GM18909 (cell line): ENCODE measurements at regions not wholly inside any gene's neighbourhood (a gene's known extent, or its start where the extent isn't known, plus 50 kb on each side); places are given as distances from the start of the nearest gene placed in this dataset.
A peak's percentile ranks its signal among the peaks of the same experiment; 100 is the strongest.

ENCODE experiments used
- ATAC-seq: cut with Tn5 transposase; IDR thresholded peaks from one replicate; pipeline ENCODE4 v1.9.1; 2021; ENCODE audit warnings: mild to moderate bottlenecking; ENCODE audit not compliant: unreplicated experiment, poor library complexity

DNA sequence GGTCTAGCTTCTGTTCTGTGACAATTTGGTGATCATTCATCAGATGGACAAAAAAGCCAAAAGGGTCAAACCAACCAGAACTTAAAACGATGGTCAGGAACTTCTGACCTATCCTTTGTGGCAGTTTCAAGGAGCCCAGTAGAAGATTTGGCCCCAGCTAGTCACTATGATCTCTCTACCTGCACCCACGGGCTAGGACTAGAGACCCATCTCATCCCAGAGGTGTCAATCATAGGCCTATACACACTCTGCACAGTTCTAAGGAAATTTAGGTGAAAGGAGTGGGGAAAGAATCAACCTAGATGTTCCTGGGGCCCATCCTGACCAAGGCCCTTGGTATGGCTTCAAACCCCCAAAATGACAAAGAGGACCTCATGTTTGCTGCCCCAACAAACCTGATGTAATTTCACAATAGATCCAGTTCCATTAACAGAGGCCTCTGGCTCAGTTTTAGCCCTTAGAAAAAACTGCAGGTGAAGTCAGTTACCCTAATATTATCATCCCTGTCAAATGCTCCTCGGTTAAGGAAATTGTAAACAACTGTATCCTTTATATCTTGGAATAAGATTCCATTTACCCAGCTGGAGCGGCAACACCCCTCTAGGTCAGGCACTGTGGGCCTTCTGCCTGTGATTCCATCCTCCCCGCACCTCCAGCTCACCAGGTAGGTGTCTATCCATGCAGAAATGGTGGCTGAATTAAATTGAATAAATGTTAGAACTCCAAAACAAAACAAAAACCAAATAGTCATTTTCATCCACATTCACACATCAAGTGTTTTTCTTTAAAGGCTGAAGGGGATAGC lies 138.7 kb downstream of the ENC1 start:
- ATAC-seq = no peak

DNA sequence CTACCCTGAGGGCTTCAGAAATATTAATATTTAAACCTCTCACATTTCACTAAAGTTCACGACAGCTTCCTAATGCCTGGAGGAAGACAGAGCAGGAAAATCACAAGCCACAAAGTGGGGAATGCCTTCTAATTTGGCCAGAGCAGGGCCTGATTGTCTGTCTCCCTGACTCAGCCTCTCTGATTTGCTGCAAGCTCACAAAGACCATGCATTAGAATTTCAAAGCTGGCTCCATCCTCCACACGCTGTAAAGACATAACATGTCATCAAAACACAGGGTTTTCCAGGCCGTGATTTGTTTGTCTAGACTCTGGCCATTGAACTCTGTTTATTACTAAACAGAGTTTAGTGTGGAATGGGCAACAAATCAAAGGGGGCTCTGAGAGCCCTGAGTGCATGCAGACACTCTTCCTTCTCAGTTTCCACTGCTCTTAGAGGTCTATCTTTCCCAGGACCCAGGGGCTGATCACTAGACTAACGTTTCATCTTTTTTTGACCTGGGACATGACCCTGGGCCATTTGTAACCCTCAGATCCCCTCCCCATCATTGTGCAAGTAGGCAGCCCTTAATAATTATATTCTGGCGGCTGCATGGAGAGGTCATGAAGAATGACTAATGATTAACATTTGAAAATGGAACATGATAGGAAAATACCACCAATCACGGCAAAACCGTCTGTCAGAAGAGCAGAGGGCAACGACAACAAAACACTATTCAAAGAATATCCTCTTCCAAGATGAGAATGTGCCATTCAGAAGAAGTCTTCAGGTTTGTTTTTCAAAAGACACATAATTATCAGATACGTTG lies 140.2 kb downstream of the ENC1 start:
- ATAC-seq = no peak

DNA sequence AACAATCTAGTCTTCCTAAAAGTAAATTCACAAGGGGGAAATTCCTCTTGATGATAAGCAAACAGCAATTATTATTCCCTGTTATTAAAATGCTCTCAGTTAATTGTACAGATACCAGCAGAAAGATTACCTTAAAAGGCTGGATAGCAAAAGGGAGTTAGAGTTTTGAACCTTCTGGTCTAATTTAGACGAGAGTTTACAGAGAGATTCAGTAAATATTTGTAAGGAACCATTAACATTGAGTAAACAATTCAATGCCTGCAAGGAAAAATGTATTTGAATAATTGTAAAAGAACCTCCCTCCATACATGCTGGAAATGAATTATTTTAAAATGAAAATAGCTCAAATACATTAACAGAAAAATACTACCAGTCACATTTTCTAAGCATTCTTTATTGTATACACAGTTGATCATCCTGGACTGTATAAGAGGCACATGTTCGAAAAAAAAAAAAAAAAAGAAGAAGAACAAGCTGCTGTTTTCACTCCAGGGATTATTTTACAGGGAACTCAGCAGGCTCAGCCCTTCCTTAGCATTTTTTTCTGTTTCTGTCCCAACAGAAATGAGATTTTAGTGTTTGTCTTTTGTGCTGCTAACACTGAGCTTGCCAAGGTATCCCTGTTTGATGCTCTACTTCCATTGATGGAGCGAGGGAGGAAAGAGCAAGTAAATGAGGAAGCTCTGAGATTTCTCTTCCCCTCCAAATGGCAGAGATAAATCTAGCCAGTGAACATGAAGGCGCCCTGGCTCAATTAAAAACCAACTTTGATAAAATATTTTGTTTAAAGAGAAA lies 141.1 kb downstream of the ENC1 start:
- ATAC-seq = no peak

DNA sequence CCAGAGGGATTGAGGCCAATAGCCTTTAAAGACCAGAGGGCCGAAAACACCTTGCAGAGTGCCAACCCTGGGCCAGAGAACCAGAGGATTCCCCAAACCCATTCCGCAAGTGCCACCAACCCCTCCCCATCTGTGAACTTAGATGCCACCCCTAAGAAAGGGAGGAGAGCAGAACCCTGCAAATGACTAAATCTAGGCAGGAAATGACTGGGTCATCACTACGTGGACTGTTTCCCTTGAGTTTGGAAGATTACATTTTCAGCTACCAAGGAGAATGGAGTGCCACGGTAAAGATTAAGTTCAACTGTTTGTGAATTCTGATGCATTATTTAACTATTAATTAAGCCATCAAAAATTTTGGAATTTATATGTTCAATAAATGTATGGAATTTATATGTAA lies 142.8 kb downstream of the ENC1 start:
- no peak for ATAC-seq

DNA sequence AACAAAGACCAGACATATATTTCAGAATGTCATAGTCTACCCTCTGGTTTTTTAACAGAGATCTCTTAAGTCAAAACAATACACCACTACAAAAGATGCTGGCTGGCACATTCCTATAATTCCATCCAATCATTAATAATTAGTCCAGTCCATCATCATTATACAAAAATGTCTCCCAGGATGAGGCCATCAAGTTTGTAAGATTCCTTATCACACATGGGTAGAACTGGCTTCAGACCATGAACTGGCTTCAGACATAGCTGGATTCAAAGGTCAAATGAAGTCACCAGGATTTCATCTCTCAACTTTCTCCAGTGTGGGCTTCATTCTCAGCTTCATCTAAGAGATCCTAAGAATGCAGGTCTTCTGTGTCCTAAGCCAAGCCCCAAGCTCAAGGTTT lies 147.1 kb downstream of the ENC1 start:
- ATAC-seq = no peak

DNA sequence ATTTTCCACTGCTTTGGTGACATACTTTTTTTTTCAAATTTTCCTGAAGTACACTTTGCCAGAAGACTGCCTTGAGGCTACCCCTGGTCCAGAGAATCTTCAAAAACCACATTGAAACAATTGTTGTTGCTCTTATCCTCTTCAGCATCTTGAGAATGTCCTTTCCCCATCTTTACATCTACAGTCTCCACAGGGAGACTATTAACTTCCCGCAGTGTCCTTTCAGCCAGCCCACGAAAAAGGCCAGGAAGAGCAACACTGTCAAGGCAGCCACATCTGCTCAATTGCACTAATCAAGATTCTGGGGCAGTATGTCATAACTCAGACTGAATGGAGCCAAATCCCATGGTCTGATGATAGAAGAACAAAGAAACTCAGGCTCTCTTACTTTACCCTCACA lies 148.3 kb downstream of the ENC1 start:
- ATAC-seq = no peak

DNA sequence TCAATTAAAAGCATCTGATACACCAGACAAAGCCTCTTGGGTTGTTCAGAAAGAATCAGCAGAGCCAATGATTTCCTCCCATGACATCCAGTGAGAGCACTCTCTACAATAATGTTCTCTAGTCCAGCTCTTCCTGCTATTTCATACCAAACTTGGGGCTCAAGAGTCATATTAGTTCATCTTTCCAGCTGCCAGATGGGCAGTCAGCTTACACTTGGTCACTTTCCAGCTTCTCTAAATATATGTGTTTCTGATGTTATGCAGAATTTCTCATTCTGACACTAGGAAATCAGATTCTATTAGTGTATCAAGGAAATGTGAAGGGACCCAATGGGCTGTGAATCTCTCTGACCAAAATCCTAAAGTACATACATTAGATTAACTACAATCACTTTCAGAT lies 148.9 kb downstream of the ENC1 start:
- no peak for ATAC-seq

DNA sequence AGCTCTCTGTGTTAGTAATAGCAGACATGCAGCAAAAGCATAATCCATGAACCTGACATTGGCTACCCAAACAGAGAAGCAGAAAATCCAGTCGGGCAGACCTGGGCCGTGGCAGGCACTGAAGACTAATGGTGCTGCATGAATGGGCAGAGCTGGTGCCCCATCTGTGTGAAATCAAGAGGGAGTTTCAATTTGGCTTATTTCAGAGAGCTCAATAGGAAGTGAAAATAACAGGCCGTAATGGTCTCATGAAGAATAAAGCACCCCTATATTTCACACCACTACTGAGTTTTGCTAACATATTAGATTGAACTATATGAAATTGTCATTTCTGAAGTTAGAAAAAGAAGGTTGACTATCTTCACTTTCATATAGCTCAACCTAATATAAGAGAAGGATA lies 149.7 kb downstream of the ENC1 start:
- ATAC-seq = peak; percentile 96

DNA sequence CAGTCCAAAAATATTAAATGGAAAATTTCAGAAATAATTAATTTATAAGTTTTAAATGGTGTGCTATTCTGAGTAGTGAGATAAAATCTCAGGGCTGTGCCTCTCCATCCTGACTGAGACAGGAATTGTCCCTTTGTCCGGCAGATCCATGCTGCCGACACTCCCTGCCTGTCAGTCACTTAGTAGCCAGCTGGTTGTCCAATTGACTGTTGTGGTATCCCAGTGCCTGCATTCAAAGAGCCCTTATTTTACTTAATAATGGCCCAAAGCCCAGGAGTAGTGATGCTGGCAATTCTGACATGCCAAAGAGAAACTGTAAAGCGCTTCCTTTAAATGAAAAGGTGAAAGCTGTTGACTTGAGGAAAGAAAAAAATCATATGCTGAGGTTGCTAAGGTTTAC lies 157.5 kb downstream of the ENC1 start:
- no peak for ATAC-seq

DNA sequence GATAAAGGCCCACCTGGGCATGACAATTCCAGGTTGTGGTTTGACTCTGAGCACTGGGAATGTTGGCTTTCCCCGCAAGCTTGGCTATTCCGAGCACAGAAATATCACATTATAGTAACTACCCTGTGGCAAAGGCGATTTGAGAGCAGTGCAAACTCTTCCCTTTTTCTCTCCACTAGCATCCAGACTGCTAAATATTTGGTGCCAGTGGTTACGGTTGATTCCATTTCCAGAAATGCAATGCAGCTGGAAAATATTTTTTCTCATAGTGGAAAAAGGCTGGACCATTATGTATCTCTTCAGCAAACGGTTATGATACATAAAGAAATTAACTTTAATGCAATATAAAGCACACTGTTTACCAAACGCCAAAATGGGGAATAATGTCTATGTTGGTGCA lies 158.0 kb downstream of the ENC1 start:
- no peak for ATAC-seq

DNA sequence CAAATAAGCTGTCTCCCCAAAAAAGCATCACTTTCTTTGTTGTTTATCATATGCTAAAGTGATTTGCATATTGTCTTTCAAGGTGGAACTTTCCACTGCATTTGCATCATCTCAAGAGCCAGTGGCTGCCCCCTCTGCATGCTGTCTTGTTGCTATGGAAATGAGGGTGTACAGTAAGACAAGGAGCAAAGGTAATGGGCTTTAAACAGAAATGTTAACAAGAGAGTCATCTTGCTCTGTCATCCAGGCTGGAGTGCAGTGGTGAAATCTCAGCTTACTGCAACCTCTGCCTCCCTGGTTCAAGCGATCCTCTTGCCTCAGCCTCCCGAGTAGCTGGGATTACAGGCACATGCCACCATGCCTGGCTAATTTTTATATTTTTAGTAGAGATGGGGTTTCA lies 159.2 kb downstream of the ENC1 start:
- peak; percentile 63 for ATAC-seq

DNA sequence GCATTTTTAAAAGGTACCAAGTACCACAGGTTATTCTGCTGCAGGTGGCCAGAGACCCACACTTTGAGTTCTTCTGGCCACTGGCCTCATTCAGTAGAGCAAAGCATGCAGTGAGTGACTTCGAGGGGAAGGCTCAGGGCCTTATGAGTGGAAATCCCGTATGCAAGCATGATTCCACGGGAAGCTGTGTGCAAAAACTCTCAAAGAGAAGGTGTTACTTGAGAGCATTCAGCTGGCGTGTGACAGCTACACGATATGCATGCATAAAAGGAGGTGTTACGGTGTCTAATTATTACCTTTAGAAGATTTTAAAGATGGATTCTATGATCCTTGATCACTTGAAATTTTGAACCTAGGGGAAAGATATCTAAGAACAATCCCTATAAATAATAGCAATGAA lies 160.3 kb downstream of the ENC1 start:
- ATAC-seq = no peak

DNA sequence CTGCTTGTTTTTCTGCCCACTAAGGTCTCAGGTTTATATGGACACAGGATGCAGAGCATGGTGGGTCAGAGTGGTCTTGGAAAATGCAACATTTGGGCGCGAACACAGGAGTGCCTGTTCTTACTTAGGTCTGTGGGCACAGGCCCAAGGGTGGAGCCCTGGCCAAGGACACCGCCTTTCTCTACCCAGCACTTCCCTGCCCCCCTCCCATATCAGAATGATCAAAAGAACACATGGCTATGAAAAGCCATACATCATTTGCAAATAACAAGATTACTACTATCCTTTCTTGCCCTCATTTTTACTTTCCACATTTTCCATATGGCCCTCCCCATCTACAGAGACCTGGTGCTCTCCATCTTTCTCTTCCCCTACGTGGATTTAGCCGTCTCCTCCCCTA lies 162.2 kb downstream of the ENC1 start:
- no peak for ATAC-seq

DNA sequence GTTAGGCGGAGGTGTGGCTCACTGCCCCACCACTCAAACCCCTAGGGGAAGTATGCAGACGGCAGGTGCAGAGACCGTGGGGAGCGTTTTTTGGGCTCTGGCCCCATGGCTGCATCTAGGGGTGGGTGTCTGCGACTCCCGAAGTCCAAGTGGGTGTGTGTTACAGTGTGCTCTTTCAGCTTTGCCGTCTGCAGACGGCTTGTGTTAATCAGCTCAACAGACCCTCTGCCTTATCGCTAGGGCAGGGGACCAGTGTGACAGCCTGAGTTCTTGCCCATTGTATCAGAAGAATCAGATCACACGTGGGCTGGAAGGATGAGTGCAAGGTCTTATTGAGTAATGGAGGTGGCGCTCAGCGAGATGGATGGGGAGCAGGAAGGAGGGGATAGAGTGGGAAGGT lies 162.8 kb downstream of the ENC1 start:
- no peak for ATAC-seq

DNA sequence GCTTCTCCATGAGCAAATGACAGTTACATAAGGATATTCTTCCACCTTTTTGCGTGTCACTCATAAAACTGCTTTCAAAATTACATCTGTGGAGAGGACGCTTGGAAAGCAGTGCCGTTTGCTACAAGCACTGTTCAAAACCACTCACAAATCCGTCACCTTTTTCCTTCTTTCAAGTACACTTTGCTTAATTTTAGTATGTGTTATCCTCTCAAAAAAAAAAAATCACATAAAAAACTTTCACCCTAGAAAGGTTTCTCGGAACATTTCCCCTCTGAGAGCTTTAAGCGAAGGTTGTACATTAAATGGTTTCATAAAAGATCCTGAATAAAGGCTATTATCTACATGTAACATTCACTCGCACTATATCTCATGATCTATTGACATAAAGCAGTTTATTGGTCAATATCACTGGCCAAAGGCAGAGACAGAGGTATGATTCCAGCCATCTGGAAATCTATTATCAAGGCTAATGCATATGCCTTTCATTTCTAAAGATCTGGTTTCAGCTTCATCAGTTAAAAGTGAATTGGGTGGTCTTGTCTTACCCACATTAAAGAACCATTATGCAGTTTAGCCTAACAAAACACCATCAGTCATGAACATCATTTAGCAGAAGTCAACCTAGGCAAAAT lies 163.6 kb downstream of the ENC1 start:
- ATAC-seq = no peak

DNA sequence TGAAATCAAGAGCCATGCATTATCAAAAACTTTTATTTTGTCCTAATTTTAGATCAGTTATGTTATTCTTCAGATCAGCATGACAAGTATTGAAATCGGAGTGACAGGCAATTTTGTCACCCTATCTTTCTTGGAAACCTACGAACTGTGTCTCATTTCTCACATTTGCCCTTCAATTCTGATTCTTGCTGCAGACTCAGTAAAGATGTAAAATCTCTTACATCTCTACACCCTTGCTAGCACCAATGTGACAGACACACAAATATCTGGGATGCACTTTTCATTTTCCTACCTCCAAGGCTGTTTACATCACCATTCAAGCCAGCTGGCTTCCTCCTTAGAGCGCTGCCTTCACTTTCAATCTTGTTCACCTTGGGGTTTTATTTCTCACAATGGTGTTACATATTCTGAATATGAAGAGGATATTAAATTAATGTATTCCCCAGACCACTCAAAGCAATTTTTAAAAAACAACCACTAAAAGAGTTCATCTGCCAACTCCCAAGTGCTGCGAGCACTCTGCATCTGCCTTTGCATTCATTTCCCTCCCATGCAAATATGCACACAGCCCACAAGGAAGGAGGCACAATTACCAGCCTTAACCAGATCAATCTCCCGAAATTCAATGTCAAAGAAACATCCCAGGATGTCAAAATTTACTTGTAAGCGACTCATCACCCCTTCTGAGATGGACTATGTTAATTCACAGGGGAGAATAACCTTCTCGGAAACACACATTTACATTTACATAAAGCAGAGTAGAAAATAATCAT lies 164.3 kb downstream of the ENC1 start:
- ATAC-seq = no peak

DNA sequence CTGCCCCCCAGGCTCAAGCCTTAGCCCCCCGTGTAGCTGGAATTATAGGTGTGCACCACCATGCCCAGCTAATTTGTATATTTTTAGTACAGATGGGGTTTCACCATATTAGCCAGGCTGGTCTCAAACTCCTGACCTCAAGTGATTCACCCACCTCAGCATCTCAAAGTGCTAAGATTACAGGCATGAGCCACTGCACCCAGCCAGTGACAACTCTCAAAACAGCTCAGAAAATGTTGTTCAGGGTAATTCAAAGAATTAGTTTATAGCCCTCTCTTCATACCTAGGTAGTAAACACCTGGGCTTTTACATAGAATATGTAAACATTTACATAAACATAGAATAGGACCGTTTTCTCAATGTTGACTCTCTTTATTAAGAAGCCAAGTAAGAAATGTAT lies 168.7 kb downstream of the ENC1 start:
- ATAC-seq = no peak

DNA sequence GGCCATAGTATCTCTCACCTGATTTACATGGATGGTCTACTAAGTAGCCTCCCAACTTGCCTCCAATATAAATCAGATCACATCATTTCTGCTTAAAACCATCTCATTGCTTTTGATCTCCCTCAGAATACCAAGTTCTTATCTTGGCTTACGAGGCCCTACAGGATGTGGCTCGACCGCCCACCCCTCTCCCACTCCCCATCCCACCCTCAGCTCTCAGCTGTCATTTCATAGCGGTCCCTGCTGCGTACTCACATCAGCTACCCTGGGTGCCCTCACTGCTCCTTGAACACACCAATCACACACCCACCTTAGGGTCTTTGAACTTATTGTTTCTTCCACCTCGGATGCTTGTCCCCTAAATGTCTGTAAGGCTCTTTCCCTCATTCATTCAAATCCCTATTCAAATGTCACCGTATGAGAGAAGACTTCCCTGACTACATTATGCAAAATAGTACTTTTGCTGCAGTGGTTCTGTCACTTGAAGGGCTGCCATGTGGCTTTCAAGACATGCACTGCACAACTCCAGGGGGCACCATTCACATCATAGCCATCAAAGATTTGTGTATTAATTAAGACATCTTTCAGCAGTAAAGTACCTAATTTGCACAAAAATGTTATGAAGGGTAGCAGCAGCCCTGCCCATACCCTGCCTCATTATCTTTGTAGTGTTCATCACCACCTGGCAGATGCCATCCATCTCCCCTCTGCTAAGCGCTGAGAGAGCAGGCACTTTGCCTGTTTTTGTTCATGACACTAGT lies 171.1 kb downstream of the ENC1 start:
- ATAC-seq = no peak

DNA sequence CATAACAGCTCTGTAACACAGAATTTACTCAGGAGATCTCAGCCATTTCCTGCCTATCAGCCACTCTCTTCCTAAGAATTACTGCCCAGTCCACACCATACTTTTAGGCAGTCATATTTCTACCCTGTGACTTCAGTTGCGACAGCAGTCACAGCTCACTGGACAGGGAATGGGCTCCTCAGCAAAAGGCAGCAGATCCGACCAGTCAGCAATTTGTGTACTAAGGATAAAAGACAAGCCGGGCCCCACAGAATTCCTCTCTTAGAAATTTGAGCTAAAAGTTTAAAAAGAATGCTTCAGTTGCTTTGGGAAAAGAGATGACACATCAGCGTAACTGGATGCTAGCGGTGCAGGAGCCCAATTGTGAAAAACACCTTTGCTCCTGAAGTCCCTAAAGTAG lies 172.1 kb downstream of the ENC1 start:
- ATAC-seq = no peak
